MCF 10A (cell line): ENCODE measurements at regions not wholly inside any gene's neighbourhood (a gene's known extent, or its start where the extent isn't known, plus 50 kb on each side); places are given as distances from the start of the nearest gene placed in this dataset.
A peak's percentile ranks its signal among the peaks of the same experiment; 100 is the strongest.

ENCODE experiments used
- BruUV-seq: library from RNA; stranded (reverse); fragments of 400-500 nt; replicated peaks from 2 replicates; lab custom pipeline; 2021; lab: Mats Ljungman, UMichigan
- CTCF ChIA-PET: fragments of 300-600 bp; sonication (Branson Sonifier 250); formaldehyde crosslinking; extraction: SDS; loops from one replicate; lab custom pipeline; 2021; ENCODE audit warnings: antibody characterized with exemption, inconsistent platforms; lab: Yijun Ruan, JAX
- POLR2A ChIA-PET: fragments of 300-600, 350-650 bp; sonication (Branson Sonifier 250); formaldehyde crosslinking; extraction: SDS; loops from one replicate; lab custom pipeline; 2020; ENCODE audit warnings: antibody characterized with exemption, inconsistent platforms; lab: Yijun Ruan, JAX
- DNase-seq: peaks from one replicate; pipeline ENCODE4 v3.0.0-alpha.2; 2018; ENCODE audit not compliant: unreplicated experiment
- H3K27ac Mint-ChIP-seq: one replicate; pipeline ENCODE4 v1.8.0; 2022; ENCODE audit warnings: mild to moderate bottlenecking, low read depth, mixed read lengths; ENCODE audit not compliant: unreplicated experiment
- H3K27me3 Mint-ChIP-seq: one replicate; pipeline ENCODE4 v1.8.0; 2022; ENCODE audit warnings: mixed read lengths; ENCODE audit not compliant: insufficient read depth, unreplicated experiment
- H3K36me3 Mint-ChIP-seq: one replicate; pipeline ENCODE4 v1.8.0; 2022; ENCODE audit warnings: mild to moderate bottlenecking, moderate library complexity, mixed read lengths; ENCODE audit not compliant: insufficient read depth, unreplicated experiment
- H3K4me1 Mint-ChIP-seq: one replicate; pipeline ENCODE4 v1.8.0; 2022; ENCODE audit warnings: mixed read lengths; ENCODE audit not compliant: insufficient read depth, unreplicated experiment
- H3K4me3 Mint-ChIP-seq: one replicate; pipeline ENCODE4 v1.8.0; 2022; ENCODE audit warnings: mild to moderate bottlenecking, moderate library complexity, mixed read lengths; ENCODE audit not compliant: unreplicated experiment
- H3K9me3 Mint-ChIP-seq: one replicate; pipeline ENCODE4 v1.8.0; 2022; ENCODE audit warnings: mixed read lengths; ENCODE audit not compliant: unreplicated experiment
- intact Hi-C: fragments of 100-400 bp; cut with micrococcal nuclease; formaldehyde crosslinking; loops from 2 replicates; pipeline ENCODE4 v1.14.1; 2022
- TF ChIP-seq, protein P1 (sequence below): fragments of 200-600 bp; IDR thresholded peaks from one replicate; pipeline ENCODE4 v1.8.0; 2022; ENCODE audit warnings: antibody characterized with exemption, mild to moderate bottlenecking; ENCODE audit not compliant: unreplicated experiment

- Mint-ChIP-seq H3K4me1 (no peaks in the 10 kb centered on the region), H3K36me3 (no peaks in the 10 kb centered on the region), H3K27me3 (peaks cover 56% of the 10 kb centered on the region), H3K4me3 (no peak overlapping the region), H3K9me3 (no peaks in the 10 kb centered on the region), H3K27ac (no peak overlapping the region)
- ChIA-PET CTCF (interaction anchor here (0.6 kb wide), 1 partner anchor 9 kb away, joined by 4 read pairs; no protein-coding TSS in a partner anchor), POLR2A (interaction anchor here (0.7 kb wide), 1 partner anchor 41 kb away, joined by 5 read pairs; no protein-coding TSS in a partner anchor)
- TF ChIP-seq, protein P1, sequence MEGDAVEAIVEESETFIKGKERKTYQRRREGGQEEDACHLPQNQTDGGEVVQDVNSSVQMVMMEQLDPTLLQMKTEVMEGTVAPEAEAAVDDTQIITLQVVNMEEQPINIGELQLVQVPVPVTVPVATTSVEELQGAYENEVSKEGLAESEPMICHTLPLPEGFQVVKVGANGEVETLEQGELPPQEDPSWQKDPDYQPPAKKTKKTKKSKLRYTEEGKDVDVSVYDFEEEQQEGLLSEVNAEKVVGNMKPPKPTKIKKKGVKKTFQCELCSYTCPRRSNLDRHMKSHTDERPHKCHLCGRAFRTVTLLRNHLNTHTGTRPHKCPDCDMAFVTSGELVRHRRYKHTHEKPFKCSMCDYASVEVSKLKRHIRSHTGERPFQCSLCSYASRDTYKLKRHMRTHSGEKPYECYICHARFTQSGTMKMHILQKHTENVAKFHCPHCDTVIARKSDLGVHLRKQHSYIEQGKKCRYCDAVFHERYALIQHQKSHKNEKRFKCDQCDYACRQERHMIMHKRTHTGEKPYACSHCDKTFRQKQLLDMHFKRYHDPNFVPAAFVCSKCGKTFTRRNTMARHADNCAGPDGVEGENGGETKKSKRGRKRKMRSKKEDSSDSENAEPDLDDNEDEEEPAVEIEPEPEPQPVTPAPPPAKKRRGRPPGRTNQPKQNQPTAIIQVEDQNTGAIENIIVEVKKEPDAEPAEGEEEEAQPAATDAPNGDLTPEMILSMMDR: no peak
- intact Hi-C loops: no loop called here
- no TSS peak for BruUV-seq
- DNase-seq: no peak
Measured at GRCh38 chr14:40889126-40889525, 717.5 kb upstream of the LRFN5 start.

DNA sequence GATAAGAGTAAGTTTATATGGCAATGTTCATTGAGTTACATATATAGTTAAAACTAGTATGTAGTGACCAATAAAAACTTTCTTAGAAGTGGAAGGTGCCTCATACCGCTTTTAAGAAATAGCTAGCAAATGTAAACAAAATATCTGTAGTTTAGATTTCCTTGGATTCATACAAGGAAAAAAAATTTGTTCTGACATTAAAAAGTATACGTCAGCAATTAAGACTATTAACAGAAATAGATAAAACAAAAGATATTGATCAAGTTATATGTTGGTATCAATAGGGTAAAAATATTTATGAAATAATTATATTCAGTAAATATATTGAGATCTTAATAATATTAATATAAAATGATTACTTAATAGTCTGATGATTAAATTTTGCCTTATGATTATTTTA is 718.8 kb upstream of the LRFN5 start:
- TF ChIP-seq, protein P1: no peak
- Mint-ChIP-seq H3K36me3 (no peaks in the 10 kb centered on the region), H3K4me3 (no peak overlapping the region), H3K9me3 (no peaks in the 10 kb centered on the region), H3K27ac (no peak overlapping the region), H3K27me3 (peaks cover 56% of the 10 kb centered on the region), H3K4me1 (no peaks in the 10 kb centered on the region)
- CTCF ChIA-PET: interaction anchor here (0.7 kb wide), 1 partner anchor 461 kb away, joined by 3 read pairs; no protein-coding TSS in a partner anchor
- no TSS peak for BruUV-seq
- intact Hi-C loops: no loop called here
- POLR2A ChIA-PET: no interaction called here
- no peak for DNase-seq

- Mint-ChIP-seq H3K4me3 (no peak overlapping the region), H3K9me3 (no peaks in the 10 kb centered on the region), H3K36me3 (no peaks in the 10 kb centered on the region), H3K27me3 (peaks cover 16% of the 10 kb centered on the region), H3K4me1 (no peaks in the 10 kb centered on the region), H3K27ac (no peak overlapping the region)
- ChIA-PET POLR2A (no interaction called here), CTCF (interaction anchor here (0.7 to 1.8 kb wide), 2 partner anchors 731 to 1780 kb away, joined by 3 to 4 read pairs; no protein-coding TSS in a partner anchor)
- no TSS peak for BruUV-seq
- peak; percentile 6 for DNase-seq
- intact Hi-C loops: no loop called here
- TF ChIP-seq, protein P1: peak; percentile 14
Measured at GRCh38 chr14:40870252-40870651, 736.4 kb upstream of the LRFN5 start.

GRCh38 chr14:40859055-40859454 is 747.6 kb upstream of the LRFN5 start:
- POLR2A ChIA-PET: no interaction called here
- H3K4me3 Mint-ChIP-seq: no peak overlapping the region
- no peaks in the 10 kb centered on the region for H3K36me3 Mint-ChIP-seq
- TF ChIP-seq, protein P1: no peak
- CTCF ChIA-PET: interaction anchor here (0.7 kb wide), 1 partner anchor 1039 kb away, joined by 5 read pairs; no protein-coding TSS in a partner anchor
- intact Hi-C loops: no loop called here
- no peak overlapping the region for H3K27ac Mint-ChIP-seq
- H3K9me3 Mint-ChIP-seq: peaks cover 8% of the 10 kb centered on the region
- DNase-seq: no peak
- H3K4me1 Mint-ChIP-seq: no peaks in the 10 kb centered on the region
- BruUV-seq: no TSS peak
- H3K27me3 Mint-ChIP-seq: peaks cover 15% of the 10 kb centered on the region
